ENCODE measurements at regions not wholly inside any gene's neighbourhood (a gene's known extent, or its start where the extent isn't known, plus 50 kb on each side); places are given as distances from the start of the nearest gene placed in this dataset.

DNA sequence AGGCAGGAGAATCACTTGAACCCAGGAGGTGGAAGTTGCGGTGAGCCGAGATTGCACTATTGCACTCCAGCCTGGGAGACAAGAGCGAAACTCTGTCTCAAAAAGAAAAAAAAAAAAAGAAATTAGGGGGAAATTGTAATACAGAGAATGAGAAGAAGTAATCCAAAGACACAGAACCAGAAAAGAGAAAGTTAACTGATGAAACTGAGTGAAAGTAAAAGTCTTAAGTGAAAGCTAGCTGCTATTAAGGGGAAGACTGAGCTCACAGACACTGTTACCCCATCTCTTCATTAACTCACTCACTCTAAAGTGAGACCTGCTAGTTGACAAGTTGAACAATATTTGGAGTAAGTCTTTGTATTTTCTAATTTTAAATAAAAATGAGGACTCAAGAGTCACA lies 763.0 kb upstream of the PCDH10 start:
- no peak for TF ChIP-seq CTCF (IDR thresholded peaks at IDR 0.05)
- TF ChIP-seq POLR2AphosphoS5 (IDR thresholded peaks at IDR 0.05), result no peak
- TF ChIP-seq POLR2A (IDR thresholded peaks at IDR 0.05), result no peak
